HUDEP-2 (cell line): ENCODE measurements at regions not wholly inside any gene's neighbourhood (a gene's known extent, or its start where the extent isn't known, plus 50 kb on each side); places are given as distances from the start of the nearest gene placed in this dataset.

ENCODE experiments used
- DNase-seq, 76 experiments: peaks; one replicate each; lab custom pipeline; 2025; ENCODE audit not compliant: unreplicated experiment in 76 of 76; lab: John Stamatoyannopoulos, UW

GRCh38 chr4:128512767-128513322 is 225.2 kb upstream of the PGRMC2 start:
- peak in 5 of 76 experiments; percentile 1 to 31 (median 12) for DNase-seq

DNA sequence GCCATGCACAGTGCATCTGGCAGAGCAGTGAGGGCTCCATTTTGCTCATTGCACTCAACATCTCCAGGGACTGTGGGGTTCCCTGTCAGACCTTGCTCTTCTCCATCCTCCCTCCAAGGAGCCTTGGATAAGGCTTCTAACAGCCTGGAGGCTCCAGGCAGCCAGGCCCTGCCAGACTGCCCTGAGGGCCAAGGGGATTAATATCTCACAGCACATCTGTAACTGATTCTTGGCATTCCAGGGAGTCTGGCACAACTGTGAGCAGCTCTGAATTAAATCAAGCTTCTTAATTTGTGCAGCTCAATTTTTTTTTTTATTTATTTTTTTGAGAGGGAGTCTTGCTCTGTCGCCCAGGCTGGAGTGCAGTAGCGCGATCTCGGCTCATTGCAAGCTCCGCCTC is 224.5 kb upstream of the PGRMC2 start:
- DNase-seq: no peak

- no peak for DNase-seq
These were observed 223.2 kb upstream of the PGRMC2 start for GRCh38 chr4:128510850-128511249.

DNA sequence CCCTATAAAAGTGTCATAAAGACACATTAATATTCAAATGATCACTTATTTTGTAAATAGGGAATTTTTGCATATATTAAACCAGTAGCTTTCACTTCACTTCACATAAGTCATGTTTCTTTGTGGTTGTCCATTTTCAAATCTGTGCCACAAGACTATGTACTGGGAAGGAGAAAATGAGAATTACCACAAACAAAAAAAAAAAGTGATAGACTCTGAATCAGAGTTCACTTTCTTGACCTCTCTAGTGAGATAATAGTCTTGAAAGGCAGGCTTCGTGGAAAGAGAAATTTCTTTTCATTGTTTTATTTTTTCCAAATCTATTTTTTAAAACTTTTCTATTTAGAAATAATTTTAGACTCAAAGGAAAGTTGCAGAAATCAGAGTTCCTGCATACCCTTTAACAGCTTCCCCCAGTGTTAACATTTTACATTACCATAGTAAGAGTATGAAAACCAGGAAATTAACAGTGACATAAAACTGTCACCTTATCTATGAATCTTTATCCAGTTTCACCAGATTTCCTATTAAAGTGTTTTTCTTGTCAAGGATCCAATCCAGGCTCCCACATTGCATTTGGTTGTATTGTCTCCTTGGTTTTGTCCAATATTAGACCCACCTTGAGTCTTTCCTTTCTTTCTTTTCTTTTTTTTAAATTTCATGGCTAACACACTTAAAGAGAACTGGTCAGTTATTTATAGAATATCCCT is 215.4 kb upstream of the PGRMC2 start:
- DNase-seq: no peak

- DNase-seq: no peak
These were observed 213.6 kb upstream of the PGRMC2 start for GRCh38 chr4:128501239-128501638.

GRCh38 chr4:128488055-128488705 is 200.6 kb upstream of the PGRMC2 start:
- peak in 1 of 76 experiments; percentile 19 for DNase-seq

DNA sequence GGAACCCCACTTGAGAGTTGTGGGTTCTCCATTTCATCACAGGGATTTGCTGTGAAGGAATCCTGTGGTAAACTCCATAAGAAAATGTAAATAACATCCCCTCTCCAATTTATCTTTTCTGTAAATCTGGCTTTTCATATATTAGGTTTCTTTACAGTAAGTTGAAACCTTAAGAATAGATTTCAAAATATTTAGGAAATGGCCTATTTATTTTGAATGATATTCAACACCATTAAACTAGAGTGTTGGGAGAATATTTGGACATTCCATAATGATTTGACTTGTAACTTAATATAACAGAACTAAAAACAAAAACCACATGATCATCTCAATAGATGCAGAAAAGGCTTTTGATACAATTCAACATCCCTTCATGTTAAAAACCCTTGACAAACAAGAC is 197.3 kb upstream of the PGRMC2 start:
- no peak for DNase-seq

GRCh38 chr4:128483816-128484215 is 196.2 kb upstream of the PGRMC2 start:
- DNase-seq: no peak

DNA sequence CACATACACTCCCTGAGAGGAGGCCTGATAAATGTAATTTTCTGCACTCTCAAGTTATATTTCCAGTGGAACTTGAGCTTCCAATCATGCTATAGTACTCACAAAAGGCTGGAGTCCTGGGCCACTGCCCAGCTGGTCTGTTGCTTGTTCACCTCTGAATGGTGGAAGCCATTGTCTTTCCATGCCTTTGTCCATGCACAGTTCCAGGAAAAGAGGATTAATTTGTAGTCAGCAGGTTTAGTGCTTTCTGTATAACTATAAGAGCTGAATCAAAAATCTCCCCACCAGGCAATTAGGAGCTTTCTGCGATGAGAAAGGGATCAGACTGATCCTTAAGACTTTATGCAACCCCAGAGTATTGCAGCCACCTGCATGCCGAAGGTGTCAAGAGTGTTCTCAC is 195.4 kb upstream of the PGRMC2 start:
- peak in 1 of 76 experiments; percentile 1 for DNase-seq

GRCh38 chr4:128481752-128482480 is 194.3 kb upstream of the PGRMC2 start:
- no peak for DNase-seq

- DNase-seq: no peak
These were observed 193.3 kb upstream of the PGRMC2 start for GRCh38 chr4:128480945-128481344.

DNA sequence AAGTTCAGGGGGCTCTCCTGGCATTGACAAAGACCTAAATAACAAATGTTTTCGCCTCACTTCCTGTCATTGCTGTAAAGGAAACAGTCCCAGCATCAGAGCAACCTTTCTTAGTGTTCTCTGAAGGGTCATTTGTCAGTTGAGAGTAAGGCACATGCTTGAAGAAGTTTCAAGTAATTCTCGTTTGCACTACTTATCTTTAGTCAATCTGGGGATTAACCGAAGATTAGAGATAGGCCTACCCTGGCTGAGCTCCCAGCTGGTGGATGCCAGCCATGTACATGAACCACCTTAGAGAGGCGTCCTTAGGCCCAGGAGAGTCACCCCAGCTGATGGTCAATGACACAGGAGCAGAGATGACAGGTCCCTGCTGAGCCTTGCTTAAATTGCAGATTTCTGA is 189.9 kb upstream of the PGRMC2 start:
- DNase-seq: peak in 41 of 76 experiments; percentile 4 to 68 (median 20)

GRCh38 chr4:128475597-128475996 is 188.0 kb upstream of the PGRMC2 start:
- DNase-seq: no peak

- peak in 74 of 76 experiments; percentile 16 to 93 (median 70) for DNase-seq
These were observed 184.0 kb upstream of the PGRMC2 start for GRCh38 chr4:128471576-128471975.

DNA sequence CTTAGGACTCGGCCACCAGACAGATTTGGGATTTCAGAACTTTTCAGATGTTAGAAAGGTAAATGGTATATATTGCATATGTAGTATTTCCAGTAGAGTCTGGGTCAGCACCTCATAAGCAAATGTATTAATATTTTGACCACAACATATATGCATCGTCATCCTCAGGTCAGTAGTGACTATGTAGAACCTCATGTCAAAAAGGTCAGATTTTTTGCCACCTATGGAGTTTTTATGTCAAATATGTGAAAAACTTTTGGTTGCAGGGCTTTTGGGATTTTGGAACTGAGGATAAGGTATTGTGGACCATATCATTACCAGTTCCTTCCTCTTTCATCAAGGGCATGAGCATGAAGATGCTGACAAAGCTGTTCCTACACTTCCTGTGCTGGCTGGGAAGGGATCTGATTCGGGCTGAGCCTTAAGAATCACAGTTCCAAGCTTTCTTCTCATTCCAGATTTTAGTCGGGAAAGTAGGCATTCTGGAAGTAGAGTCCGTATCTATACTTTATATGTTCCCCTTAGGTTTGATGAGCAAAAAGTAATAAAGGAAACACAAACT is 183.0 kb upstream of the PGRMC2 start:
- no peak for DNase-seq

GRCh38 chr4:128468123-128468989 is 180.7 kb upstream of the PGRMC2 start:
- peak in 68 of 76 experiments; percentile 2 to 87 (median 52) for DNase-seq

DNA sequence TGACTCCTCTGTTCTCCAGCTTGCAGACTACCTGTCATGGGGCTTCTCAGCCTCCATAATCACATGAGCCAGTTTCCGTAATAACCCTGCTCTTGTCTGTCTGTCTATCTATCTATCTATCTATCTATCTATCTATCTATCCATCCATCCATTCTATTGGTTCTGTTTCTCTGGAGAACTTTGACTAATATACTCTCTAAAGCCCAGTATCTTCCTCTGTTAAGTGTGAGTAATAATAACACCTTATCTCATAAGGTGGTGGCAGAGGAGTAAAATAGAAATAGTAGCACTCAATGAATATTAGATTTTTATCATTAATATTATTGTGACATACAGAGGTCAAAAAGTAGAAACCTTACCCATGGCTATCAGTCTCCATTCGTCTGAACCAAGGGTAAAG is 177.9 kb upstream of the PGRMC2 start:
- DNase-seq: no peak

DNA sequence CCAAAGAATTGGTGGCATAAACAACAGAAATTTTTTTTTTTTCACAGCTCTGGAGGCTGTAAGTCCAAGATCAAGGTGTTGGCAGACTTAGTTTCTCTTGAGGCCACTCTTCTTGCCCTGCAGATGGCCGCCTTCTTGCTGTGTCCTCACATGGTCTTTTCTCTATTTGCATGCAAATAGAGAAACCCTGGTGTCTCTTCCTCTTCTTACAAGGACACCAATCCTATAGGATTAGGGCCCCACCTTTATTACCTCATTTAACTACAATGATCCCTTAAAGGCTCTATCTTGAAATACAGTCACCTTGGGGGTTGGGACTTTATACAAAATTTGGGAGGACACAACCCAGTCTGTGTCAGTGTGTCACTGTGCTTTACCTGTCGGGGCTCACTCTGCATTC is 175.4 kb upstream of the PGRMC2 start:
- DNase-seq: no peak

DNA sequence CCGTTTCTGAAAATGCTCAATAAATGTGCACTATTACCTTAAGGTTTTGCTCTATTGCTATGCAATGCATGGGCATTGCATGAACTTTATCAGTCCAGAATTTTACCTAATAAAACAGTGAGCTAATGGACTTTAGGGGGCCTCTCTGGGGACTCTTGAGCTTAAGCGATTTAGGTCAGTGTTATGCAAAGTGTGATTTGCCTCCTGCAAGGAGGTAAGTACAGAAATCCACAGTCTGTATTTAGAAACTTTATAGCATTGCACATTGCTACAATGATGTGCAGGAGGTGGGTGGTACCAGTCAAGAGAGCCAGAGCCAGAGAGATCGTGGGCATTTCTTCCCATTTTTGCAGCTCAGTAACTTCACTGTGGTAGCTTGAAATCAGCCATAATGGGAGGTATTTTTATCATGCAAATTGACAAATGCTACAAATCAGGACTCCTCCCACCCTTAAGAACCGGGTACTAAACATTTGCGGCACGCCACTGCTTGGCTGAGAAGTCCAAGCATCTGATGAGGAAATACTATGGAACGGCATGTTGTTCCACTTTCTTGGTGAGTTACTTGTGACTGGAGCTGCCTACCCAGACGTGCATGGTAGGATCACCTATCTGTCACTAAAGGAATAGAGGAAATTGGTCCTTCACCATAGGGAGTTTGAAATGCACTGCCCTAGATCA is 174.6 kb upstream of the PGRMC2 start:
- no peak for DNase-seq
